H54 (cell line): ENCODE measurements at regions not wholly inside any gene's neighbourhood (a gene's known extent, or its start where the extent isn't known, plus 50 kb on each side); places are given as distances from the start of the nearest gene placed in this dataset.
"Not testable (repeated sequence)": the region's sequence is repeated elsewhere in the genome, so short reads cannot be mapped to it uniquely, and the experiment has no call there.

Experiments
- DNase-seq: peaks from one replicate; pipeline ENCODE4 v3.0.0; 2011; ENCODE audit warnings: low spot score, mixed read lengths; ENCODE audit not compliant: insufficient read length
- FAIRE-seq: peaks from 3 replicates; lab custom pipeline; 2011; peaks lifted over from hg19 to GRCh38; lab: Jason Lieb, UNC
- POLR2A ChIP-seq: IDR thresholded peaks from 2 replicates; pipeline ENCODE4 v1.6.1; 2011; ENCODE audit warnings: low read depth, mild to moderate bottlenecking, low read length

GRCh38 chr10:47166405-47166777 lies 133.6 kb upstream of the GDF10 start:
- FAIRE-seq (no peak), DNase-seq (no peak)
- no peak for TF ChIP-seq POLR2A

- not testable (repeated sequence) for DNase-seq
These were observed 133.0 kb upstream of the GDF10 start for GRCh38 chr10:47166808-47167581.

GRCh38 chr10:47167591-47167990 lies 132.4 kb upstream of the GDF10 start:
- FAIRE-seq = no peak

More at GRCh38 chr10:47166808-47167581, 133.0 kb upstream of the GDF10 start:
- FAIRE-seq = not testable (repeated sequence)

GRCh38 chr10:47169581-47169980 lies 130.4 kb upstream of the GDF10 start:
- TF ChIP-seq POLR2A = no peak
- FAIRE-seq (no peak), DNase-seq (no peak)

More at GRCh38 chr10:47167591-47167990, 132.4 kb upstream of the GDF10 start:
- no peak for TF ChIP-seq POLR2A
- no peak for DNase-seq

- no peak for TF ChIP-seq POLR2A
- FAIRE-seq (no peak), DNase-seq (no peak)
These were observed 126.0 kb upstream of the GDF10 start for GRCh38 chr10:47173929-47174442.

GRCh38 chr10:47175181-47176123 lies 124.5 kb upstream of the GDF10 start:
- no peak for FAIRE-seq
- no peak for TF ChIP-seq POLR2A
- no peak for DNase-seq

- FAIRE-seq (no peak), DNase-seq (no peak)
- no peak for TF ChIP-seq POLR2A
These were observed 123.6 kb upstream of the GDF10 start for GRCh38 chr10:47176206-47176902.

GRCh38 chr10:47176903-47177868 lies 122.8 kb upstream of the GDF10 start:
- FAIRE-seq = no peak
- TF ChIP-seq POLR2A = no peak

GRCh38 chr10:47178537-47179290 lies 121.3 kb upstream of the GDF10 start:
- no peak for TF ChIP-seq POLR2A
- DNase-seq (no peak), FAIRE-seq (no peak)

More at GRCh38 chr10:47176903-47177868, 122.8 kb upstream of the GDF10 start:
- no peak for DNase-seq

GRCh38 chr10:47179291-47179647 lies 120.7 kb upstream of the GDF10 start:
- FAIRE-seq = no peak
- no peak for TF ChIP-seq POLR2A

GRCh38 chr10:47181052-47181849 lies 118.7 kb upstream of the GDF10 start:
- no peak for FAIRE-seq
- DNase-seq = no peak
- no peak for TF ChIP-seq POLR2A

More at GRCh38 chr10:47179291-47179647, 120.7 kb upstream of the GDF10 start:
- no peak for DNase-seq
